ENCODE measurements at regions not wholly inside any gene's neighbourhood (a gene's known extent, or its start where the extent isn't known, plus 50 kb on each side); places are given as distances from the start of the nearest gene placed in this dataset.

GRCh38 chr18:33983126-33983525 lies 241.6 kb downstream of the NOL4 start:
- TF ChIP-seq CTCF (conservative IDR thresholded peaks at IDR 0.05; ENCODE audit: low read depth in 2 of 2) = no peak
- no peak for TF ChIP-seq ZNF114 (CRISPR knock-in tag; IDR thresholded peaks at IDR 0.05)
- TF ChIP-seq EZH2 (IDR thresholded peaks at IDR 0.05; ENCODE audit: low read depth, unreplicated experiment) = no peak
- no peak for TF ChIP-seq POLR2AphosphoS5 (IDR thresholded peaks at IDR 0.05; ENCODE audit: low read depth)
- TF ChIP-seq REST (IDR thresholded peaks at IDR 0.05; ENCODE audit: unreplicated experiment) = no peak
- no peak for TF ChIP-seq JUNB (IDR thresholded peaks at IDR 0.05; ENCODE audit: unreplicated experiment)
- TF ChIP-seq ETS1 (IDR thresholded peaks at IDR 0.05) = no peak

Data from GM23338 (cell line).